ENCODE measurements at regions not wholly inside any gene's neighbourhood (a gene's known extent, or its start where the extent isn't known, plus 50 kb on each side); places are given as distances from the start of the nearest gene placed in this dataset.
"Not testable (repeated sequence)": the region's sequence is repeated elsewhere in the genome, so short reads cannot be mapped to it uniquely, and the experiment has no call there.

- peaks cover 0 to 2% (median 2%) of the 10 kb centered on the region in 3 donors for H3K27me3 Mint-ChIP-seq (ENCODE audit: low read depth in 3 of 3)
- DNase-seq = no peak
- peaks cover 5 to 18% (median 14%) of the 10 kb centered on the region in 6 donors for H3K9me3 Mint-ChIP-seq
- H3K36me3 Mint-ChIP-seq = no peaks in the 10 kb centered on the region
- H3K27ac Mint-ChIP-seq = no peak overlapping the region
- no peaks in the 10 kb centered on the region for H3K4me1 Mint-ChIP-seq
- no peak overlapping the region for H3K4me3 Mint-ChIP-seq
Measured at GRCh38 chr9:28491121-28491520, 917.8 kb upstream of the C9orf72 start.

GRCh38 chr9:28498168-28498567 lies 924.9 kb upstream of the C9orf72 start:
- H3K4me1 Mint-ChIP-seq; H3K27me3 Mint-ChIP-seq (ENCODE audit: low read depth in 3 of 3); H3K36me3 Mint-ChIP-seq; H3K4me3 Mint-ChIP-seq; DNase-seq; H3K27ac Mint-ChIP-seq: not testable (repeated sequence)
- H3K9me3 Mint-ChIP-seq = peaks cover 10 to 26% (median 20%) of the 10 kb centered on the region in 6 donors

DNA sequence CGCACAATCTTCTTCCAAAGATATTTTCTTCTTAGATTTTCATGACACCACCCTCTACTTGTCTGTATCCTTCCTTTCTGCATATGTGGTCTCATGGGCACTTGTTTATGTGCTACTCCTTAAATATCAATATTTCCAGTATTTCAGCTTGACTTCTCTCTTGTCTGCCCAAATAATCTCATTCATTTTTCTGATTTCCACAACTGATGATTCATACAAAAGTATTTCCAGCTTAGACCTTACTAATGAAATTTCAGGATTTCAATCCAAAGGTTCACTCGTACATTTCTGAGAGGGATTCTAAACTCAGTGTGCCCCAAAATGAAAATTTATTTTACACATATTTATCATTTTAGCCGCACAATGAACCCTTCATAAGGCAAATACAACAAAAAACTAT lies 928.9 kb upstream of the C9orf72 start:
- peaks cover 0 to 3% (median 0%) of the 10 kb centered on the region in 3 donors for H3K36me3 Mint-ChIP-seq
- no peaks in the 10 kb centered on the region for H3K4me1 Mint-ChIP-seq
- no peak overlapping the region for H3K4me3 Mint-ChIP-seq
- H3K27me3 Mint-ChIP-seq (ENCODE audit: low read depth in 3 of 3) = no peaks in the 10 kb centered on the region
- no peak overlapping the region for H3K27ac Mint-ChIP-seq
- DNase-seq = no peak
- H3K9me3 Mint-ChIP-seq = peaks cover 5 to 16% (median 8%) of the 10 kb centered on the region in 6 donors

- Mint-ChIP-seq H3K9me3 (peaks cover 4 to 15% (median 7%) of the 10 kb centered on the region in 6 donors), H3K4me1 (no peaks in the 10 kb centered on the region), H3K27me3 (ENCODE audit: low read depth in 3 of 3) (no peaks in the 10 kb centered on the region), H3K27ac (no peak overlapping the region), H3K36me3 (peaks cover 0 to 3% (median 0%) of the 10 kb centered on the region in 3 donors), H3K4me3 (no peak overlapping the region)
- no peak for DNase-seq
Measured at GRCh38 chr9:28502741-28503140, 929.5 kb upstream of the C9orf72 start.

- Mint-ChIP-seq H3K9me3 (peaks cover 5 to 15% (median 8%) of the 10 kb centered on the region in 6 donors), H3K36me3 (peaks cover 0 to 3% (median 0%) of the 10 kb centered on the region in 3 donors), H3K27ac (no peak overlapping the region), H3K27me3 (ENCODE audit: low read depth in 3 of 3) (no peaks in the 10 kb centered on the region), H3K4me3 (no peak overlapping the region), H3K4me1 (no peaks in the 10 kb centered on the region)
- no peak for DNase-seq
Measured at GRCh38 chr9:28503573-28503972, 930.3 kb upstream of the C9orf72 start.

- H3K27ac Mint-ChIP-seq = no peak overlapping the region
- no peaks in the 10 kb centered on the region for H3K27me3 Mint-ChIP-seq (ENCODE audit: low read depth in 3 of 3)
- no peak for DNase-seq
- no peaks in the 10 kb centered on the region for H3K4me1 Mint-ChIP-seq
- peaks cover 6 to 43% (median 29%) of the 10 kb centered on the region in 6 donors for H3K9me3 Mint-ChIP-seq
- H3K36me3 Mint-ChIP-seq = peaks cover 0 to 3% (median 0%) of the 10 kb centered on the region in 3 donors
- H3K4me3 Mint-ChIP-seq = no peak overlapping the region
Measured at GRCh38 chr9:28518439-28518838, 945.2 kb upstream of the C9orf72 start.

DNA sequence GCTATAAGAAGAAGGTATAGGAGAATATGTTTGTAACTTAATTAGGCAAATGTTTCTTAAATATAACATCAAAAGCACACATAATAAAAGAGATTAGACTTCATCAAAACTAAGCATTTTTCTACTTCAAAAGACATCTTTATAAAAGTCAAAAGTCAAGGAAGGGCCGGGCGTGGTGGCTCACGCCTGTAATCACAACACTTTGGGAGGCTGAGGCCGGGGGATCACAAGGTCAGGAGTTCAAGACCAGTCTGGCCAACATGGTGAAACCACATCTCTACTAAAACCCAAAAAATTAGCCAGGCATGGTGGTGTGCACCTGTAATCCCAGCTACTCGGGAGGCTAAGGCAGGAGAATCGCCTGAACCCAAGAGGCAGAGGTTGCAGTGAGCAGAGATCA lies 951.0 kb upstream of the C9orf72 start:
- H3K4me1 Mint-ChIP-seq; DNase-seq; H3K27ac Mint-ChIP-seq; H3K4me3 Mint-ChIP-seq; H3K36me3 Mint-ChIP-seq; H3K27me3 Mint-ChIP-seq (ENCODE audit: low read depth in 3 of 3): not testable (repeated sequence)
- peaks cover 8 to 31% (median 20%) of the 10 kb centered on the region in 6 donors for H3K9me3 Mint-ChIP-seq

GRCh38 chr9:28528049-28528448 lies 954.8 kb upstream of the C9orf72 start:
- Mint-ChIP-seq H3K27me3 (ENCODE audit: low read depth in 3 of 3) (peaks cover 0 to 2% (median 0%) of the 10 kb centered on the region in 3 donors), H3K9me3 (peaks cover 0 to 15% (median 9%) of the 10 kb centered on the region in 6 donors), H3K27ac (no peak overlapping the region), H3K4me1 (peaks cover 0 to 5% of the 10 kb centered on the region in 2 donors), H3K36me3 (peaks cover 0 to 7% (median 2%) of the 10 kb centered on the region in 3 donors), H3K4me3 (no peak overlapping the region)
- no peak for DNase-seq

GRCh38 chr9:28538132-28538531 lies 964.9 kb upstream of the C9orf72 start:
- Mint-ChIP-seq H3K27ac (no peak overlapping the region), H3K9me3 (peaks cover 0 to 26% (median 13%) of the 10 kb centered on the region in 6 donors), H3K27me3 (ENCODE audit: low read depth in 3 of 3) (peaks cover 0 to 3% (median 0%) of the 10 kb centered on the region in 3 donors), H3K36me3 (peaks cover 0 to 3% (median 0%) of the 10 kb centered on the region in 3 donors), H3K4me1 (peaks cover 0 to 3% of the 10 kb centered on the region in 2 donors), H3K4me3 (no peak overlapping the region)
- no peak for DNase-seq

GRCh38 chr9:28539434-28540070 lies 966.3 kb upstream of the C9orf72 start:
- Mint-ChIP-seq H3K4me3 (no peak overlapping the region), H3K36me3 (peaks cover 0 to 3% (median 0%) of the 10 kb centered on the region in 3 donors), H3K4me1 (peaks cover 0 to 3% of the 10 kb centered on the region in 2 donors), H3K27me3 (ENCODE audit: low read depth in 3 of 3) (peaks cover 0 to 3% (median 0%) of the 10 kb centered on the region in 3 donors), H3K9me3 (peaks cover 0 to 26% (median 13%) of the 10 kb centered on the region in 6 donors), H3K27ac (no peak overlapping the region)
- no peak for DNase-seq

DNA sequence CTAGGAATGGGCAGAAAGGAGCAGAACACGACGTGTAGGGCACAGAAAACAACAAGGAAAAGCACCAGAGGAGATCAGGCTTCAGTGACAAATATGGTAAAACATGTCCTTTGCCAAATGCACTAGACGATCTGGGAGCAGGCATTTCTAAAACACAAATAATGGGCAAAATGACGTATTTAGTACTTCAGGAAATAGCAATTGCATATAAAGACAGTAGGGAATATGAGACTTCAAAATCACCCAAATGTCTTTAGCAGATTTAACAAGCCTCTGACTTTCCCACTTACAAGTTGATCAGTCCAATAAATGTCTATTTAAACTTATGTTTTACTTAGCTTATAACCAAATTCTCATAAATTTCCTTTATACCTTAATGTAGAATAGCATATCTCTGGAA lies 969.6 kb upstream of the C9orf72 start:
- peaks cover 0 to 3% (median 0%) of the 10 kb centered on the region in 3 donors for H3K27me3 Mint-ChIP-seq (ENCODE audit: low read depth in 3 of 3)

DNA sequence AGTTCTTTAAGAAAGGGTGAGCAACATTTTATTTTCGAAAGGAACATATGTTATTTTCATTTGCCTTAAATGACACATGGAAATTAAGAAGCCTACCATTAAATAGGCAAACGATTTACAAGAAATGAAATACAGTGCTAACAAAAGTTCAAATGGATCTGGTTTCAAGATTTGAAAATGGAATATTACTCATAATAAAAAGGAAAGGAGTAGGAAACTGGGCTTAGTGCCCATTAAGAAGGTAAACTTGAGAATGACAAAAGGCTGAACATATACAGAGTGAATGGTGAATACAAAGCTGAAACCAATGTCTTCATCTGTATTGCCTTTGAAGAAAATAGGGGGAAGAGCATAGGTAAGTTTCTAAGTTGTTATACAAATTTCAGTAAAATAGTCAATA lies 974.2 kb upstream of the C9orf72 start:
- peaks cover 0 to 8% (median 3%) of the 10 kb centered on the region in 3 donors for H3K36me3 Mint-ChIP-seq

More for the DNA sequence above, 969.6 kb upstream of the C9orf72 start:
- Mint-ChIP-seq H3K4me1 (no peaks in the 10 kb centered on the region), H3K9me3 (peaks cover 6 to 21% (median 9%) of the 10 kb centered on the region in 6 donors), H3K4me3 (no peak overlapping the region), H3K27ac (no peak overlapping the region), H3K36me3 (peaks cover 0 to 3% (median 0%) of the 10 kb centered on the region in 3 donors)
- no peak for DNase-seq

DNA sequence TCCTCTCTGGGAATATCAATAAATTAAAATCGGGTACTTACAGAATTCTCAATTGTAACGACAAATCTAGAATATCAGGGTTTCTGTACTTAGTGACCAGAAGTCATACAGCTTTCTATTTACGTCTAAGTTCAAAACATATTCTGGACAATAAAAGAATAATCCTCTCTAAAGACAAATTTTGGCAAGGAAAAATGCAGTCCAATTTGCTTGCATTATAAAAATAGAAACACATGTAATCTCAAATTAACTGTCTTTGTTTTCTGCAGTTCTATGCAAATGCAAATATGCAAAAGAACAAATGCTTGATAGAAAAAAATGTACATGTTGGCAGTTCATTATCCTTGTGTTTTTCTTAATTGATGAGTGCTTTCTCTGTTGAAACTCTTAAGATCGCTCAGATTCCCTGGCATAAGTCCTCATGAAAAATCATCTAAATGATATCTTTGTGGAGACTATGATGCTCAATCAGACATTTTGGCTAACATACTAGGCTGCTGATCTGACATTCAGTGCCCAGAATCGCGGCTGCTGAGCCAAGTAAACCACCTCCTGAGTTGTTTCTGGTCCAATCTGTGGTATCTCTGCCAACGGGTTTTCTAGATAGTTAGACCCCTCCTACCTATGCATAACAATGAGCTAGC lies 990.1 kb upstream of the C9orf72 start:
- Mint-ChIP-seq H3K36me3 (no peaks in the 10 kb centered on the region), H3K27me3 (ENCODE audit: low read depth in 3 of 3) (peaks cover 0 to 2% (median 0%) of the 10 kb centered on the region in 3 donors), H3K9me3 (peaks cover 2 to 37% (median 9%) of the 10 kb centered on the region in 6 donors), H3K27ac (no peak overlapping the region), H3K4me3 (no peak overlapping the region), H3K4me1 (no peaks in the 10 kb centered on the region)
- DNase-seq = no peak

More for the DNA sequence above, 974.2 kb upstream of the C9orf72 start:
- Mint-ChIP-seq H3K9me3 (peaks cover 6 to 25% (median 10%) of the 10 kb centered on the region in 6 donors), H3K27me3 (ENCODE audit: low read depth in 3 of 3) (peaks cover 0 to 3% (median 0%) of the 10 kb centered on the region in 3 donors), H3K4me1 (no peaks in the 10 kb centered on the region), H3K4me3 (no peak overlapping the region), H3K27ac (no peak overlapping the region)
- DNase-seq = no peak

- no peaks in the 10 kb centered on the region for H3K4me1 Mint-ChIP-seq
- H3K27ac Mint-ChIP-seq = no peak overlapping the region
- H3K4me3 Mint-ChIP-seq = no peak overlapping the region
- H3K36me3 Mint-ChIP-seq = peaks cover 0 to 6% (median 0%) of the 10 kb centered on the region in 3 donors
- no peak for DNase-seq
- H3K9me3 Mint-ChIP-seq = peaks cover 8 to 43% (median 14%) of the 10 kb centered on the region in 6 donors
- no peaks in the 10 kb centered on the region for H3K27me3 Mint-ChIP-seq (ENCODE audit: low read depth in 3 of 3)
Measured at GRCh38 chr9:28583832-28584231, 1010.6 kb upstream of the C9orf72 start.
